GM11168 (cell line): ENCODE measurements at regions not wholly inside any gene's neighbourhood (a gene's known extent, or its start where the extent isn't known, plus 50 kb on each side); places are given as distances from the start of the nearest gene placed in this dataset.

Experiments used
- in situ Hi-C: fragments of 300-500 bp; cut with MboI; formaldehyde crosslinking; loops from one replicate; pipeline ENCODE4 v1.12.0; 2022; ENCODE audit warnings: low sequenced_read_pairs; ENCODE audit not compliant: unreplicated experiment

- in situ Hi-C loops, result no loop called here
These were observed 99.5 kb downstream of the ZNF280B start for GRCh38 chr22:22408731-22409696.

GRCh38 chr22:22410121-22410520 lies 98.4 kb downstream of the ZNF280B start:
- in situ Hi-C loops, result no loop called here

GRCh38 chr22:22410677-22411076 lies 97.9 kb downstream of the ZNF280B start:
- in situ Hi-C loops, result no loop called here

GRCh38 chr22:22414266-22414665 lies 94.3 kb downstream of the ZNF280B start:
- in situ Hi-C loops, result no loop called here

- in situ Hi-C loops, result no loop called here
These were observed 90.9 kb downstream of the ZNF280B start for GRCh38 chr22:22417495-22418162.

GRCh38 chr22:22418163-22418549 lies 90.4 kb downstream of the ZNF280B start:
- in situ Hi-C loops, result no loop called here

GRCh38 chr22:22418957-22419356 lies 89.6 kb downstream of the ZNF280B start:
- in situ Hi-C loops, result no loop called here

- in situ Hi-C loops, result no loop called here
These were observed 88.0 kb downstream of the ZNF280B start for GRCh38 chr22:22420580-22420979.

- in situ Hi-C loops, result no loop called here
These were observed 87.2 kb downstream of the ZNF280B start for GRCh38 chr22:22421392-22421791.

- in situ Hi-C loops, result no loop called here
These were observed 85.9 kb downstream of the ZNF280B start for GRCh38 chr22:22422629-22423112.

- in situ Hi-C loops, result no loop called here
These were observed 84.9 kb downstream of the ZNF280B start for GRCh38 chr22:22423681-22424080.

- in situ Hi-C loops, result no loop called here
These were observed 84.2 kb downstream of the ZNF280B start for GRCh38 chr22:22424210-22424800.

GRCh38 chr22:22424956-22425355 lies 83.6 kb downstream of the ZNF280B start:
- in situ Hi-C loops, result no loop called here

GRCh38 chr22:22425356-22425755 lies 83.2 kb downstream of the ZNF280B start:
- in situ Hi-C loops, result no loop called here

GRCh38 chr22:22425783-22426624 lies 82.5 kb downstream of the ZNF280B start:
- in situ Hi-C loops, result no loop called here

GRCh38 chr22:22427542-22428065 lies 80.9 kb downstream of the ZNF280B start:
- in situ Hi-C loops, result no loop called here

GRCh38 chr22:22428222-22429098 lies 80.1 kb downstream of the ZNF280B start:
- in situ Hi-C loops, result no loop called here

GRCh38 chr22:22429369-22430108 lies 79.0 kb downstream of the ZNF280B start:
- in situ Hi-C loops, result no loop called here
